ENCODE measurements at regions not wholly inside any gene's neighbourhood (a gene's known extent, or its start where the extent isn't known, plus 50 kb on each side); places are given as distances from the start of the nearest gene placed in this dataset.
"Not testable (repeated sequence)": the region's sequence is repeated elsewhere in the genome, so short reads cannot be mapped to it uniquely, and the experiment has no call there.

GRCh38 chr10:118902656-118903055, 126.9 kb upstream of the NANOS1 start:
- TF ChIP-seq CTCF (IDR thresholded peaks at IDR 0.05); POLR2AphosphoS5 (IDR thresholded peaks at IDR 0.05); POLR2A (IDR thresholded peaks at IDR 0.05; ENCODE audit: low read depth); EP300 (IDR thresholded peaks at IDR 0.05): not testable (repeated sequence)
